Epidermal melanocyte (primary cell): ENCODE measurements at regions not wholly inside any gene's neighbourhood (a gene's known extent, or its start where the extent isn't known, plus 50 kb on each side); places are given as distances from the start of the nearest gene placed in this dataset.

Experiments used
- DNase-seq: peaks from one replicate; pipeline ENCODE4 v3.0.0; 2011; ENCODE audit warnings: low spot score; ENCODE audit not compliant: insufficient read length

- no peak for DNase-seq
Observed at GRCh38 chr4:18319431-18319830, 297.9 kb upstream of the LCORL start.

DNA sequence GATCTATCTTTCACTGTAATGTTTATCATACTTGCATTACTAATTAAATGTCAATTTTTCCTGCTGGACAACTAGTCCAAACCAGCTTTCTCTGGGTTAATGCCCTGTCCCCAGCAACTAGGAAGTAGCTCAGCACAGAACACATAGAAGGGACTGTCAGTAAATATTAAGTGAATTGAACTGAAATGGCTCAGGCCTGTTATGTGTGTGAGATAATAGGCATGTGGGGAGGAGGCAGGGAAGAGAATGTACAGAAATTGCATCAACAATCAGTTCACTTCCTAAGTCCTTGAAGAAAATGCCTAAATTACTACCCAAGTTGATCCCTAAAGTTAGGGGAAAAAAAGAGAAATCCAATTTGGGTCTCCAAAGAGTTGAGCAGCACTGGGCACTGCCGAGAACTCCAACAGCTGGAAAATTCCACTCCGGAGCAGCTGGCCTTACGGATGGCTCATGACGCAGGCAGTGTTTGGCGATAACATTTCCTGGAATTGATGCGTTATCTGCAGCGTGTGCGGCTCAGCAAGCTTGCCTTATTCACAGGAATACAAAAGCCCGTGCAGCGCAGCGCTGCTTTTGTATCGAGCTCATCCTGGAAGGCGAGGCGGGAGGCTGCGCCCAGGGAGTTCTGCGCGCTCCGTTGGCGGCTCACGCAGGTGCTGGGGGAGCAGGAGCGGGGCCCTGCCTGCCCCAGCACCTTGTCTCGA lies 297.3 kb upstream of the LCORL start:
- no peak for DNase-seq

GRCh38 chr4:18314731-18315130 lies 293.2 kb upstream of the LCORL start:
- DNase-seq = no peak

DNA sequence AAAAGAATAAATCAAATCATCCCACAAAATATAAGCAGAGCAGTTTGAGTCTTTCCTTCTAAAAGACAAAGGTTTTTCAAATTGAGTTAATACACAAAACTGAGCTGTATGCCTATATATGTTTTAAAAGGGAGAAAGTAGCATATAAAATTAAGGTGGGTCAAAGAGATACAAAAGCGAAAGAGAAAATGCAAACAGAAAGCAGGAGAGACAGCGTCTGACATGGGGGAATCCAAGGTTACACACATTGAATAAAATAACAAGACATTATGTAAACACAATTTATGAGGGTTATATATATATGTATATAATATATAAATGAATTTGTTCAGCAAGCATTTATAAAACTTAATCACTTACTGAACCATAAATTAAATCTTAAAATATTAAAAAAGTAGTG lies 276.1 kb upstream of the LCORL start:
- DNase-seq = no peak

DNA sequence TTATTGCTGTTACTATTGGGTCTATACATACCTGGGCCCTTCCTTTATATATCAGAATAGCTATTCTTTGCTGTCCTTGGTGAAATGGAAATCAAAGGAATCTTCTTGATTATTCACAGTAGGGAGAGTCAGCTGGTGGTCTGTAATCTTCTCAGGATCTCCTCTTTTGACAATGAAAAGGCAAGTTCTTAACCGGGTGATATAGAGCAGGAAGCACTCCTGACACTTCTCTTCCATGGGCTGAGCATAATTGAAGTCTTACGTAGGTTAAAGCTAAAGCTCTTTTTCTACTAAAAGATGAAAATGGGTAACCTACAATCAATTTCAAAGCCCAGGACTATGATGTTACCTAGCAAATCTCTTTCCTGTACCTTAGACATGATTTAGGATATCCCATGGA lies 274.9 kb upstream of the LCORL start:
- no peak for DNase-seq

DNA sequence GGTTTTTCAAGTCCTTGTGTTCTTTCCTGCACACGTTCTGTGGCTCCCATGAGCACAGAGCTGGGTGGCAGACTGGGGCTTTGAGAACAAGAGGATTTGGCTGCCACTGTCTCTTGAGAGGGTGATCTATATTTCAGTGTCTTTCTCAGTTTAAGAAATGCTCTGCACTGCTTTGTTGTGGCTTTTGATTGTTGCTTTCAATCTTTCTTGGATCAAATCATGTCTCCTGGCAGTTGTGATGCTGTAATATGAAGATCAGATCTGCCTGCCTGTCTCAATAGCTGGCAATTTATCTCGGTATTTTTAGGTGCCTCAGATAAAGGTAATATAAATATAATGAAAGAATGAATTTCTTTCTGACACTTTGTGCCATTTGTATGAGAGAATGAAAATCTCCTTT lies 273.3 kb upstream of the LCORL start:
- no peak for DNase-seq

DNA sequence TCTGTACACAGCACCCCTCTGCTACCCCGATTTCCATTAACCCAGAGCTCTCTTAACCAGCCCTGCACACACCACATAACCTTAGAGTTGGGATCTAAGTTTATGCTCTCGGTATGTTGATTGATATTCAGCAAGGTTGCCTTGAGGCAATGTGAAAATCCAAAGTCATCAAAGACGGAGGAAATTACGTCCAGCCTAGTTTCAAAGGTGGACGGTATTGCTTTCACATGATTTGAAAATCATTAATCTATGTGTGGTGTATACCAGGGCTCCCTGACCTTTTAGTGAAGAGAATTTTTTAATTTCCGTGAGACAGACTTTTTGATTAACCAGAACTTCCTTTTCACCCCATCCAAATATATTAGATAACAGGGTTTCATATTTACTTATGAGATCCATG lies 272.5 kb upstream of the LCORL start:
- no peak for DNase-seq

GRCh38 chr4:18292411-18292810 lies 270.9 kb upstream of the LCORL start:
- DNase-seq = no peak

DNA sequence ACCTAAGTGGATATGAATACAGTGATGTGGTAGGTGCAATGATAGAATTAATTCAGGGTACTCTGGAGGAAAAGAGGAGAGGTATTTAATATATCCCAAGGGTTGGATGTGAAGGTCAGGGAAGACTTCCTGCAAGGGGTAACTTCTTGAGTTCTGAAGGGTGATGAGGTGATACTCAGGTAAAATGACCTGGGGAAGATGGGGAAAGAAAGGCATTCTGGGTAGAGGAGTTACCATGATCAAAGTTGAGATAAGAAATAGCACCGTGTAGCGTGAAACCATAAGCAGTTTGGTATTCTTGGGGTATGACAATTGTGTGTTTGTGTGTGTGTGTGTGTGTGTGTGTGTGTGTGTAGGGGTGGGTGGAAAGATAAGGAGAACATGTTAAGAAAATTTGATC lies 270.4 kb upstream of the LCORL start:
- no peak for DNase-seq

DNA sequence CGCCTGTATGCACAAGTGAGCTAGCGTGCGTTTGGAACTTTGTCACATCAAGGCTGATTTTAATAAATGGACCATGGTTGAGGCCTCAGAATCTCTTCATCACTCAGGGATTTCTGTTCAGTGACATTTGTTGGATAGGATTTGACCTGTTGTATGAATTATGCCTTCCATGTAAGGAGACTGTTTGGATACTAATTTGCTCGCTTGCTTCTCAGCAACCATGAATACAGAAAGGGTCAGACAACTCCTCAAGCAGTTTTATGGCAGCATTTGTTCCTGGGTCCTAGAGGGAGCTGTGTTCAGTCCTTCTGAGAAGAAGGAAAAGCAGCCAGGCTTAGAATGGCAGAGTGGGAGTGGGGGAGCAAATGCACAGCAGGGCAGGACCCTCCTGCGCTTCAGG lies 269.7 kb upstream of the LCORL start:
- DNase-seq = no peak

DNA sequence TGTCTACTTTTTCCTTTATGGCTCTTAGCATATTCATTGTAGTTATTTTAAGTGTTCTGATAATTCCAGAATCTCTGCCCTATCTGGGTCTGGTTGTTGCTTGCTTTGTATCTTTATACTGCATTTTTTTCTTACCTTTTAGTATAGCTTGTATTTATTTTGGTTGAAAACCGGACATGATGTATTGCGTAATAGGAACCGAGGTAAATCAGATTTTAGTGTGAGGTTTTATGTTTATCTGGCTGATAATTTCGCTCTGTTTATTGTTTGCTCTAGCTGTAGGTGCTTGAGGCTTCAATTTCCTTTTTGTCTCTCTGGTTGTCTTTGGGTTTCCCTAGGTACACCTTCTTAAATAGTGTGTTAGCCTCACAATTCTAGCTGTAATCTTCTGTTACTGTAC lies 263.8 kb upstream of the LCORL start:
- DNase-seq = no peak

- no peak for DNase-seq
Observed at GRCh38 chr4:18278244-18278643, 256.7 kb upstream of the LCORL start.

- no peak for DNase-seq
Observed at GRCh38 chr4:18262832-18263231, 241.3 kb upstream of the LCORL start.

DNA sequence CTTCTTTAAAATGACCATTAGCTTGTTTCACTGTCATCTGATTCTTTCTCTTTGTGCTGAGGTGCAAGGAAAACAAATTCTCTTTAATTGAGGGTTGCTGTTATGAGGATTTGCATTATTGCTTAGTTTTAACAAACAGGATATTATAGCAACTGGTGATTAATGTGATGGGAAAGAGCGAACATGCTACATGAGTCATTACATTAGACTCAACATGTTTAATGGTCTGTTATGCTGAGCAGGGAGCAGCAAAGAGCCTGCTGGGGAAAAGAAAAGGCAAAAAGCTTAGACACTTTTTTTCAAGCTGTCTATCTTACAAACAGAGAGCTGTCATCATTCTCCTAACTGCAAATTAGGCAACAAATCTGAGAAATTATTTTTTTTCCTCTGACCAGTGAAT lies 230.5 kb upstream of the LCORL start:
- DNase-seq = no peak

GRCh38 chr4:18250564-18250963 lies 229.0 kb upstream of the LCORL start:
- DNase-seq = no peak

GRCh38 chr4:18248611-18249010 lies 227.1 kb upstream of the LCORL start:
- DNase-seq = no peak

- no peak for DNase-seq
Observed at GRCh38 chr4:18247189-18247588, 225.6 kb upstream of the LCORL start.

DNA sequence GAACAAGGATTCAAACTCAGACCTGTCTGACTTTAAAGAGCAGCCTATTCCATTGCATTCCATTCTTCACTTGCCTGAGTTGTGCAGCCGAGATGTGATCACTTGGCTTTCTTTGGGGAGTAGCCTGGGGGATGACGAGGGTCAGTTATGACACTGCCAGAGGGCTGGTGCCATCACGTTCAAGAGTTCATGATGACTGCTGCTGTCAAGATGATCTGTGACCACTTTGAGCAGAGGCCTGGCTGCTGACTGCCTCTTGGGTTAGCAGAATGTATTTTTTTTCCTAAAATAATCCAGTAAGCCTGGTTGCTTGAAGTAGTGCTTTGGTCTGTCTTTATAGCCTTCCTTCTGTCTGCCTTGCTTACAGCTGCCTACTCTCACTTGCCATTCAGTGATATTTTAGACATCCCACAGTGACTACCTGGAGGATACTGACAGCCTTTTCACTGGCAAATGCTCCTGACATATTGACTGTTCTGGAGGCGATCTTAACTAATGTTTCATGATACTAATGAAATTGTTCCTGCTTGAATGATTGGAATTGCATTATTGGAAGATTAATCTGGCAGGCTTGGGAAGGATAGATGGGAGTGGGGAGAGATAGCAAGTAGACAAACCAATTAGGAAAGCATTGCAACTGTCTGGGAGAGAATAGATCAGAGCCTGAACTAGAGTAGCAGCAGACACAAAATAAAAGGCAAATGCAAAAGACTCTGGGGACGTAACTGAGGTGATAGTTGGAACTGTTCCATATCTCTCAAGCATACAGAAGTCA lies 221.6 kb upstream of the LCORL start:
- DNase-seq = no peak

DNA sequence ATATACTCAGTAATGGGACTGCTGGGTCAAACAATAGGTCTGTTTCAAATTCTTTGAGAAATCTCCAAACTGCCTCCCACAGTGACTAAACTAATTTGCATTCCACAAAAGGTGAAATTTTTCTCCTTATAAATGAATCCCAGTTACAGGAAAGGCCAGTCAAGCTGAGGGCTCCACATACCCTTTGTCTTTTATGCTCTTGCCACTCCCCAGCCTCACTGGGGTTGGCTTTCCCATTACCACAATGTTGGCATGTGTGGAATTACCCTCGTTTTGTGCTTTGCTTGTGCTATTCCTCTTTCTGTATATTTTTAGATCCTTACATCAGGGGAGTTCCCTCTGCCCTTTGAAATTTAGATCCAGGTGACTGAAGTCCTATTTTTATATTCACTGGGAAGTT lies 220.2 kb upstream of the LCORL start:
- no peak for DNase-seq

DNA sequence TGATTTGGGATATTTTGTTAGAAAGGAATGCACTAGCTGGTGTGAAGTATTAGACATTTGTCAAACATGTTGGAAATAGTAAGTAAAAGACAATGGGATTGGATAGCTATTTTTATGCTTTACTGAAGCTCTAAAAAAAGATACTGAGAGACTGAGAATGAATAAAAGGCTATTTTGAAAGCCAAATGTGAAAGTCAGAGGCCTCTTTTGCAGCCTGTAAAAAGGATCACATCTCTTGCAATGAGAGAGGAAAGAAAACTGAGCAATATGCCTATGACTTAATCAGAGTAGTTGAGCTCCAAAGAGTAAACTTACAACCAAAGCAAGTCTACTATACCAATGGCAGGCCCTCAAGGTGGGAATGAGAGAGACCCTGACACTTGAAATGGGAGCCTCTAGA lies 212.6 kb upstream of the LCORL start:
- no peak for DNase-seq

DNA sequence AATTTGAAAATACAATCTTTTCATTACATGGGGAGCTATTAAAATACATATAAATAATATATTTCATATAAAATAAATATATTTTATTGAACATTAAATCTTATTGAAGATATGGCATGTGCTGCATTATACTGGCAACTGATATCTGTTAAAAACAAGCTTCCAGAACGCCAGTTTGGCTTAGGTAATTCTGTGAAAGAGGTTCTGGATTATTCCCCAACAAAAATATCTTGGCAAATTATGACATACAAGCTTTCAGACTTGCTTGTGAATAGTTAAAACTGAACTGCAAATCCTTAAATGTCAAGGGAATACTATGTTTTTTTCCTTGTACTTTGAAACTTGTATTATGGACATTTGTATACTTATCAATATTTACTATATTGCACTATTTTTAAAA lies 210.2 kb upstream of the LCORL start:
- DNase-seq = no peak

DNA sequence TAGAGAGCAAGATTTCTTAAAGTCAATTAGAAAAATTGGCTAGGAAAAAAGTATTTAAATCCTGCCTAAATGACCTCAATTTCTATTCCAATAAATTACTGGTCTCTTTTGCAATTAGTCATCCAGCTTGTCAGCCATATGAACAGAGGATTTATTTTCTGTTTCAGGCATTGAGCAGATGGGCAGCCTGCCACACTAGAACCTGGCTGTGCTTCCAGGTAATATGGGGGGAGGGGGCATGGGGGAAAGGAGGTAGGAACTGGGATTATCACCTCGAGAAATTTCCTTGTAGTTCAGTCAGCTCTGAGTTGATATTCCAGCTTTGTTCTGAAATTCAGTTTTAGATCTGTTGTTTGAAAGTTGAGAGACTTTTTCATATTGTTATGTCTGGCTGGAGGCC lies 206.3 kb upstream of the LCORL start:
- no peak for DNase-seq

DNA sequence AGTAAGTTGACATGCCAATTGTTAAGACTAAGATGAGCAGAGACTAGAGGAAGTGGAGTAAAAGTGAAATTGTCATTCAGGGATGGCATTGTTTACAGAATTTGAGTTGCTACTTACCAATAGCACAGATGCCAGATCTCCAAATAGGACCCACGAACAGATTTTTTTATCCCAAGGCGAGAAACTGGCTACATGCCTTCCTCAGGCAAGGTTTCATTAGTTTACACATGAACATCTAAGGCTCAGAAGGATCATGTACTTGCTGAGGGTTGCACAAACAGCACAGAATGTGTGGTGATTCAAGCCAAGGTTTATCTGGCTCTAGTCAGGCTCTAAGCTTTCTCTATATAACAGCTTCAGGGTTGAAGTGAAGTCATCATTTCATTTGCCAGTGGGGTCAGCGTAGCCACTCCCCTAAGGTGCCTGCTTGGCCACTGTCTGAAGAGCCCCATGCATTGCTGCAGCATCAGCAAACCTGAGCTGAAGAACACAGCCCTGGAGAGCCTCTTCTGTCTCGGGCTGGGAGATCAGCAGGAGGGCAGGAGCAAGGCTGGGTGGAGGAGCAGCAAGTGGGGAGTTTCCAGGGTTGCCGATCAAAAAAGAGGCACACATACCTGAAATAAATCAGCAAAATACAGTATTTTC lies 193.0 kb upstream of the LCORL start:
- no peak for DNase-seq
